ENCODE measurements at regions not wholly inside any gene's neighbourhood (a gene's known extent, or its start where the extent isn't known, plus 50 kb on each side); places are given as distances from the start of the nearest gene placed in this dataset.

DNA sequence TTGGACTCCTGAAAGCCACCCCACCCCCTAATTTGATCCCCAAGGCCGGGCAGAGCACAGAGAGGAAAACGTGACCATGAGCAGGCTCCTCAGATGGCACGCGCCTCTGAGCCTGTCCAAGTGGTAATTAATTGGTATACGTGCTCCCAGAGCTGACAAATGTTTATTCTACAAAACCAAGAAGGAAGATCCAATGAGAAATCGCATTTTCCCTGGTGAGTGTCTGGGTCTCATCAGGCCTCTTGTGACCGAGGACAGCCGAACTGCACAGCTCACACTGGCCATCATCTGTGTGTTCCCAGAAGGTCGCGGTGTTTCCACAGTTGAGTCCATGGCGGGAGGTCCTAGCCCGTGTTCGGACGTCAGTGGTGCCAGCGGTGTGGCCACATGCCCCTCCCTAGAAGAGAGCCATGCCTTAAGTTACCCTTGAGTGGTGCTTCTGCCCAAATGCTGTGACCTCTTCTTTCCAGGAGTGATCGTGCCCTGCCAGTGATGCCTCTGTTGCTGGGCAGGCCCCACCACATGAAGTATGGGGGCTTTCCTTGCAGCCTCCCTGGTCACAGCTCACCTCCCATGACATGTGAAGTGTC is 317.5 kb upstream of the RTL1 start:
- DNase-seq = no peak

DNA sequence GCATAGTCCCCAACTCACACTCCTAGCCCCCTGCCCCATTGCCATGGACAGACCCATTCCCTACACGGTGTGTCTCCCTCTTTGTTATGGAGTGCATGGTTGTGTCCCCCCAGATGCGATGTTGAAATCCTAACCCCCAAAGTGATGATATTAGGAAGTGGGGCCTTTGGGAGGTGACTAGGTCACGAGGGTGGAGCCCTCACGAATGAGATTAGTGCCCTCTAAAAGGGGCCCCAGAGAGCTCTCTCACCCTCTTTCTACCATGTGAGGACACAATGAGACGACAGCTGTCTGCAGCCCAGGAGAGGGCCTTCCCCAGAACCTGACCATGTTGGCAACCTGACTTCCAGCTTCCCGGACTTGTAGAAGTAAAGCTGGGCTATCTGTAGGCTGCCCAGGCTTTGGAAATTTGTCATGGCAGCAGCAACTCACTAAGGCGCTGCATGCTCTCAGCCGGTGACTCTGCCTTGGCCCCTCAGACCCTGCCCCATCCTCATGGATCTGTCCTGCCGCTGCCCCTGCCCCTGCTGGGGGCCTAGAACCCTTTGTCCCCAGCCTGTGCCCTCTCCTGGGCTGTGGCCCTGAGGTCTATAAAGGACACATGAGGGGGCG is 318.1 kb upstream of the RTL1 start:
- no peak for DNase-seq

DNA sequence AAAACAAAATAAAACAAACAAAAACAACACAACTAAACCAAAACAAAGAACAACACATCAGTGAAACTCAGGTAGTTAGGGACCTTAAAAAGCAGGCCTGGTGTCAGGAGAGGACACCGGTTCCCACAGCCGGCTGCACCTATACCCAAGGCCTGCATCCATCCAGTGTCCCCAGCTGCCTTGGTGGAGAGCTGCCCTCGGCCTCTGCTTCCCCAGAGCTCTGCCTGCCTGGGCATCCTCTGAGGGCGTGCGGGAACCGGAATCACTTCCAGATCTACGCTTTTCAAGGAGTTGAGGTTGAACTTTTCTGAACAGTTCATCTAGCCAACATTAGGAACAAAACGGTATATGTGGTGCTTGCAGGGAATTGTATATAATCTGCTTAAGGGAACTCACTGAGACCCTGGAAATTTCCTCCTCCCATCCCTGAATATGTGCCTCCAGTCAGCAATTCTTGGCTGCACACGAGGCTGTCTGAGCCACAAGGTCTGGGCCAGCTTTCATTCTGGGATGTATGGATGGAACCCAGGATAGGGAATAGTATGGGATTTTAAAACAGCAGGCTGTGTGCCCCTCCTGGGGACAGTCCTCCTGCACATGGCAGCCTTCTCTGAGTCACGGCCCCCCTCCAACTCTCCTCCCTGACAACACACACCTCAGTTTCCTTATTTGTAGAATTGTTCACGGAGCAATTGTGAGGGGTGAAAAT is 319.0 kb upstream of the RTL1 start:
- DNase-seq = no peak

DNA sequence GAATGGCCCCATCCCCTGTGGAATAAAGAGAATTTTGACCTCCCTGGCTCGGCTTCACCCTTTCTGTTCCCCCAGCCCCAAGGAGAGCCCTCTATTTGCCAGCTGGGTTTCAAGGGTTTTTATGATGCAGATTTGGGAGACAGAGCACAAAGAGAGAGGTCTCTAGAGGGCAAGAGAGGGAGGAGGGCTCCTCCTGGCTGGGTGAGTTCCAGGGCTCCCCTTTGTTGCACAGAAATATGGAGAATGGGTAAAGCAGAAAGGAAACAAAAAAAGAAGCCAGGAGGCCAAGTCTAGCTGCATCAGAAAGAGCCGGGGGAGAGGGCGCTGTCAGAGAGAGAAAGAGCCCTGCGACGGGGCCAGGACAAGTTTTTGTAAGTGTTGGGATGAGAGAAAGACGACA is 319.6 kb upstream of the RTL1 start:
- DNase-seq = no peak

DNA sequence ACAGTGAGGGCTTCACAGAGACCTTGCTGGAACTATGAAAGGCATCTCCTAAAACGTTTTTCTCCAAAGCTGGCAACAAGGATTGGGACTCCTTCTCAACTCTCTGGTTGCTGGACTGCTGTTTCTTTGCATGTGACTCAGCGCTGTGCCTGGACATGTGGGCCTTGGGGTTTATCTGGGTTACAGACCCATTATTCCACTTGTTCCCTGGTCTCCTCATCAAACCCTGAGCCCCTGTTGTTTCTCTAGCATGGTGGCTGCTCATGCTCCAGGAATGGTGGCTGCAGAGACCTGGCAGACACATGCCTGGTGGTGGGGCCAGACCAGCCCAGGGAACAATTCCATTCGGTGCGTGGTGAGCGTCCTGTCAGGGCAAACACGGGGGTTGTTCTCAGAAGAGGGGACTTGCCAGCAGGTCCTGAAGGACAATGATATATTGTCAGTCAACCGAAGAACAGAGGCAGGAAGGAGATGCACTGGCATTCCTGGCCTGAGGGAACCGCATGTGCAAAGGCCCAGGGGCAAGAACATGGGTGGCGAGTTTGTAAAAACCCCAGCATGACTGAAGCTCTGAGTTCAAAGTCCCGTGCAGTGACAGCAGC is 320.1 kb upstream of the RTL1 start:
- DNase-seq = no peak

DNA sequence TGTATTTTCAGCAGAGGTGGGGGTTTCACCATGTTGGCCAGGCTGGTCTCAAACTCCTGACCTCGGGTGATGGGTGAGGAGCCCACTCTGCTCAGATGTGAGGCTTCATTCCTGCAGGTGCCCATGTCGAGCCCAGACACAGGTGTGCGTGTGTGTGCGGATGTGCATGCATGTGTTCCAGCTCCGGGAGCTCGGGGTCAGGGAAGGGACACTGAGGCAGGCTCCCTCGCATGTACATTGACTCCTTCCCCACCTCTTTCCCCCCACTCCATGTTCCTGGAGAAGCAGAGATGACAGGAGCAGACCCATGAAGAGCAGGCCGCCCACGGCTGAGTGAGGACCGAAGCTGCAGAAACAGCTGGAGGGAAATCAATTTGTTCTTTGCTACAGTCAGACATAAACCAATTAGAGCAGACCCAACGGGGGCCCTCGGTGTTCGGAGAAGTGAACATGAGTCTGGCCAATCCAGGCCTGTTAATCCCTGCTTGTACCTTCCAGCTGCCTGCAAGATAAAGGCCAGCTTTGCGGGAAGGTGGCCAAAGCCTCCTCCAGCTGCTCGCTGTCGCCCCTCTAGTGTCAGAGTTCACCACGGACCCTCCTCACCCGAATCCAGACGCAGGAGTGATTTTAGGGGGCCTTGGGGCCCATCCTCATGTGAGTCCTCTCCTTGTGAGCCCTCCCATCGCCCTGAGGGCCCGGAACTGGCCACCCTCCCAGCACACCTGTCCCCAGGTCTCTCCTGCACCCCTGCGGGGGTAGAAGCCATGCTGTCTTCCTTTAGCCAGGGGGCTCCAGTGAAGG is 321.0 kb upstream of the RTL1 start:
- DNase-seq = no peak

DNA sequence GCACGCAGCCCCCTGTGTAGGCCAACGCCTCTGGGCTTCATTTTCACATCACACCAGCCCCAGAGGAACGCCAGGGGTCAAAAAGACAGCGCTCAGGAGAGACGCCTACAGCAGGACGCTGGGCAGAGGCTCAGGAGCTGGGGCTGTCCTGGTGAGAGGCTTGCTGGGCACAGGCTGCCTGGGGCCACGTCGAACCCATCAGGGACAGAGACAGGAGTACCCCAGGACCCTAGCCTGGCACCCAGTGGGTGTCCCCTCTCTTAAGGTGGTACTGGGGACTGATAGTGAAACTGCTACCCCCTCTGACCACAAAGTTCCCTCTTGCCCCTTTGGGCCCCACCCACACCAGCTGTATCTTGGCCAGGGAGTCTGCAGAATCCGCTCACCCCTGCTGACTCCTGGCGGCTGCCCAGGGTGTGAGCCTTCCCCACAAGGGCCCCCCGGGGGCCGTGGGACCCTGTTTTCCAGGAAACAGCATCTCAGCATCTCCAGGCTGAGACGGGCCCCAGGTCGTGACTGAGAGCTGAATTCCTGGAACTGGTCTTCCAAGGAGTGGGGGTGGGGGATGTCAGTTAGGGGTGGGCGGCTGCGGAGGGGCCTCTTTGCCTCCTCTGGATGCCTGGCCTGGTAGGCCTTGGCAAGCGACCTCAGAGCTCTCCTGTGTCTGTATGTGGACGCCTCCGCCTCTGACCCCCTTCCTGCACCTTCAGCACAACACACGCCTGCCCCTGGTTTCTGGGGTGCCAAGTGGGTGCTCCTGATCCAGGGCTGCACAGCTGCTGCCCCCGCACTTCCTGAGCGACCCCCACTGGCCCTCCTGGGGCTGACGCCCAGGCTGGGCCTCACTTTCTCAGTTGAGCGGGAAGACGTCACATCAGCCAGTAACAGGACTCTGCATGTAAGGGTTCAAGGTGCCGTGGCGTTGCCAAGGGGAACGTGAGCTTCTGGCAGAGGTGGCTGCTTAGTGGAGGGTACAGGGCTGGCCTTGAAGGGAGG is 321.9 kb upstream of the RTL1 start:
- no peak for DNase-seq

DNA sequence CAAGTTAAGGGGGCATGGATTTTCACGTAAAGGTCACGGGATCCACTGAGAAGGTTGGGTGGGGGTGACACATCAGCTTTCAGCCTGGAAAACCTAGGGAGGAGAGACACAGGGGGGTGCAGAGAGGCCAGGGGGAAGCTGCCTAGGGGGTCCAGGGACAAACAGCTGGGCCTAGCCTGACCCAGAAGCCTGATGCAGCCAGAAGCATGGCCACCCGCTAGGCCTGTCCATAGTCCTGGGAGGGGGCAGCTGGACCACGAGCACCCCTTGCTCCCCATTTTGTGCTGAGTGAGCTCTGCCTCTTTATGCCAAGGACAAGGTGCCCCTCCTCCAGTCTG is 322.7 kb upstream of the RTL1 start:
- DNase-seq = no peak

DNA sequence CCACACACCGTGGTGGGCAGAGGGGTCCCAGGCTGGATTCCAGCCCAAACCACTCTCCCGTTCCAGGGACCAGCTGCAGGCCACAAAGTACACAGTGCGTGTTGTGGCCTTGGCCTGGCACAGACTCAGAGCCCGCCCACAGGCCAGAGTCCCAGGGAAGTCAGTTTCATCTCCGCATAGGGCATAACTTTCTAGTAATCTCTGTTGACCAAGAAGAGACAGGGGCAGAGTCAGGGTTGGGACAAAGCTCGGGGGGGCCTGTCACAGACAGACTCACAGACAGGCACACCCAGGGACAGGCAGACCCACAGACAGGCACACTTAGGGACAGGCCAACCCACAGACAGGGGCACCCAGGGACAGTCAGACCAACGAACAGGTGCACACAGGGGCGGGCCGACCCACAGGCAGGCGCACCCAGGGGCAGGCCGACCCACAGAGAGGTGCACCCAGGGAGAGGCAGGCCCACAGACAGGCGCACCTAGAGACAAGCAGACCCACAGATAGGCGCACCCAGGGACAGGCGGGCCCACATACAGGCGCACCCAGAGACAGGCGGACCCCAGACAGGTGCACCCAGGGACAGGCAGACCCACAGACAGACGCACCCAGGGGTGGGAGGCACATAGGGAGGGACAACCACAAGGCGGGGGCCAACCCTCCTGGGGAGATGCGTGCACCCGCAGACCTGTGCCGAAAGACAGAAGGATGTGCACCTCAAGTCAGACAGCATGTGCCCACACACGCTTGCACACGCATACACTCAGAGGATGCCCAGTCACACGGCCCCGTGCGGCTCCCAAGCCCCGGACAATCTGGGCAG is 323.3 kb upstream of the RTL1 start:
- DNase-seq = no peak

DNA sequence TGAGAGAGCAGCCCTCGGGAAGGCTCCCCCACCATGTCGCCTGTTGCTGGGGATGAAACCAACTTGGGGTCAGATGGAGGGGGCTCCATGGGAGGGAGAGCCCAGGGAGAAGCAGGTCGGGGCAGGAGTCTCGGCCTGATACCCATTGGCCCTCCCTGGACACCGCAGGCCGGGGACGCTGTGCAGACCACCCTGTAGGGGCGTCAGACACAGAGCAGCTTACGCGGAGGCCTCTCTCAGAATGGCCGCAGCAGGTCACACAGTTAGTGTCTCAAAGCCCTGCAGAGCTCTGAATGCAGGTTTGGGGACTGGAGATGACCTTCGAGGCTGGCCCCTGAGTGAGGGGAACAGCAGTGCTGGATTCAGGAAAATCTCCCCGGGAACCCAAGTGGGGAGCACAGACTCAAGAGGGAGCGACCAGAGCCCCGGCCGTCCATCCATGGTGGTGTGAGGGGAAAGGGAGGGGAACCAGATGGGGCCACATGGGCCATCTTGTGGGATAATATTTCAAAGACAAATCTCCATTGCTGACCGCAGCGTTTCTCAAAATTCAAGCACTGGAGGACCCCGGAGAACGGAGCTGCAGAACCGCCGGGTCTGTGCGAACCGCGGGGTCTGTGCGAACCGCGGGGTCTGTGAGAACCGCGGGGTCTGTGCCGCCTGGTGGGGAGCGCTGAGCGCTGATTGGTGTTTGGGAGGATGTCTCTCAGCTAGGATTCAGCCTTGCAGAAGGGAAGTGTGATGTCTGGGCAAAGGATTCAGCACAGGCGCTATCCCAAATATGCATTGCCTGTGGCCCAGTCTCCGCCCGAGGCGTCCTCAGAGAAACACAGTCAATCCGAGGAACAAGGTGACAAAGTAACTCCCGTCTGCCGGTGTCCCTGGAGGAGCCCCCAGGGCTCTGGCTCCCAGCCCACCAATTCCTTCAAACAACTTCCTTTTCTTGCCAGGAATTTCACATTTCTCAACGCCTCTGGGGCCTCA is 324.4 kb upstream of the RTL1 start:
- DNase-seq = no peak

DNA sequence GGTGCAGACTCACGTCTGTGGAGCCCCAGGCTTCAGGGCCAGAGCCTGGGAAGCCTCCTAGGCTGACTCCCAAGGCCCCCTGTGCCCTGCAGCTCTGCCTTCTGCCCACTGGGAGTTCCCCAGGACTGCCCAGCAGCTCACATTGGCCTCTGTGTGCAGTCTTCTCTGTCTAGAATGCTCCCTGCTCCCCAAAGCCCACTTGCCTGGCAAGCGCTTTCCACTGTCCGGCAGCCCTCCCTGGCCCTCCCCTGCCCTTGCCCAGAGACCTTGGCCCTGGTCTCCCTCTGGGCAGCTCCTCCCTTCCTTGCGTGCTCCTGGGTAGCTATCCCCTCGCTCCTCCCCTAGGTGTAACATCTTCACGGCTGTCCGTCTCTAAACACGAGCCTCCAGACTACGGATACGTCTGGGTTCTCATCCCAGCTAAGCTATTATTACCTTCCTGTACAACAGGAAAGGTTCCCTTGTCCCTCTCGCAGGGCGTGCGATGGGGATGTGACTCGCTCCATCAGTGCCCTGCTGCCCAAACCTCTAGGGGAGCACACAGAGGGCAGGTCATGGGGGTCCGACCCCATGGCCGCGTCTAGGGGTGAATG is 325.5 kb upstream of the RTL1 start:
- DNase-seq = no peak

DNA sequence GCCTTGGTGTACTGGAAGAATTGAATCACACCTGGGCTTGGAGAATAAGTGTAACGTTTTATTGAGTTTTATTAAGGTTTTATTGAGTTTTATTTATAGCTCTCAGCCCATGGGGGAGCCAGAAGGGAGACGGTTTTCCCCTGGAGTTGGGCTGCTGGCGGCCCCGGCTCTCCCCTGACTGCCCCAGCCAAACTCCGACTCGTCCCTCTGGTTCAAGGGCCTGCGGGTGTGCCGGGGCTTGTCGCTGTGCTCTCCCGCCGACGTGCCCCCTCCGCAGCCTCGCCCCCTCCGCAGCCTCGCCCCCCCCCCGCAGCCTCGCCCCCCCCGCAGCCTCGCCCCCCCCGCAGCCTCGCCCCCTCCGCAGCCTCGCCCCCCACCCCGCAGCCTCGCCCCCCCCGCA is 326.1 kb upstream of the RTL1 start:
- no peak for DNase-seq

DNA sequence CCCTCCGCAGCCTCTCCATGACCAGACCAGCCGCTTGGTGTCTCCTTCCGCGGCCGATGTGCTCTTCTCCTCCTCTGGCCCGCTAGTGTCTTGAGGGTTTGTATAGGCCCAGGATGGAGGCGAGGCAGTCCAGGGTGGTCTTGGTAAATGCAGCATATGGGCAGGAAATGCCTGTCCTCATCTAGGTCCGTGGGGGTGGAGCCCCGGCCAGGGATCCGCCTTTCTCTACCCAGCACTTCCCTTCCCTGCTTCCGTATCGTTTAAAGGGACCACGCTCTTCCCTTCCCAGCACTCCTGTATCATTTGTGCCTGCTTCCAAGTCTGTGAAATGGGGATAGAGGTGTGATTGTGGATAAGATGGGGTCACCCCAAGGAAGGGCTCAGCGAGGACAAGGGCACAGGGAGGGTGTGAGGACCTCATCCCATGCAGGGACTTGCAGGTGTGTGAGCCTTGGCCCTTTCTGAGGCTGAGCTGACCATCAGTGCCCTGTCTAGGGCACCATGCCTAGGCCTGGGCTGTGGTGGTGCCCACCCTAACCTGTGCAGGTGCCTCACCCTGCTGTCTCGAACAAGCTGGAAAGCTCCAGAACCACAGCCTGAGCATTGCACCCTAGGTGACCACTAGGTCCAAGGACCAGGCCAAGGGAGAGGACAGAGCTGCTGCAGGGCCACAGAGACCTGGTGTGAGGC is 326.8 kb upstream of the RTL1 start:
- no peak for DNase-seq

DNA sequence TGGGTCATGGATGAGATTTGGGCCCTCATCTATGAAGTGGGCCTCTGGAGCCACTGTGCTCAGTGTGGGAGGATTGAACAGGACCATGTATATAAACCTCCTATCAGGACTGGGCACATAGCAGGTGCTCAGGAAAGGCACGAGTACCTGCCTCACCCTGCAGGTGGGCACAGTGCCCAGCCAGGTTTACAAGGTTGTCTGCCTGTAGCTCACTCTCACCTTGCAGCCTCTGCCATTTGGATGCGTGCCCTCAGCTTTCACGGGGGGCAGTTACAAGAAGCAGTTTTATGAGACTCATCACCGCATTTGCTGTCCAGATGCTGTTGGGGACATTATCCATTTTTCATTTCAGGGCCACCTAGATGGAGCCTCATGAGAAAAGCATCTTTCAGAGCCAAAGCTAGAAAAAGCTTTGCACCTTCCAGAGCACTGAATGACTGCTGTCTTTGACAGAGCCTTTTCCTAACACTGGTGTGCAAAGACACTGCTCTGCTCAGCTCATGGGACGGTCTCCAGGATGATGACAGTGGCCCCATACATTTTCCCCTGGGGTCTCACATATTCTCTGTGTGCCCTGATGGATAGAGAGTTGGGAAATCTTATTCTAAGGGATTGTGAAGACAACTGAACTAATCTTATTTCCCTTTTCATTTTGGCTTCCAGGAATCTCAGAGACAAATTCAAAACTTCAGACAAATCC is 327.5 kb upstream of the RTL1 start:
- DNase-seq = no peak

DNA sequence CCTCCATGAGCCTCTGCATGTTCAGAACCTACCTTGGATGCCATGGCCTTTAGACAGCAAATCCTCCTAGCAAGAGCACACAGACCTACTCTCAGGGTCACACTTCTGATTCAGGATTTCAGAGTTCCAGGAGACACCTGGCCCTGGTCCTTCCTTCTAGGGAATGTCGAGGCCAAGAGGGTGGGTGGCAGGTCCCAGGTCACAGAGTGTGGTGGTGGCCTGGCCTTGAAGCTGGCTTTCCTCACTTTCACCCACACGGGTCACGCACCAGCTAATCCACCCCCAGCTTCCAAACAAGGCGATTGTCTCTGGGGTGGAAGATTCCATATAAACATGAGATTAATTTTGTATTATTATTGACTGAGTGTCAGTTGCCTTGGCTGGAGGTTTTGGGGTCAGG is 328.3 kb upstream of the RTL1 start:
- DNase-seq = no peak

DNA sequence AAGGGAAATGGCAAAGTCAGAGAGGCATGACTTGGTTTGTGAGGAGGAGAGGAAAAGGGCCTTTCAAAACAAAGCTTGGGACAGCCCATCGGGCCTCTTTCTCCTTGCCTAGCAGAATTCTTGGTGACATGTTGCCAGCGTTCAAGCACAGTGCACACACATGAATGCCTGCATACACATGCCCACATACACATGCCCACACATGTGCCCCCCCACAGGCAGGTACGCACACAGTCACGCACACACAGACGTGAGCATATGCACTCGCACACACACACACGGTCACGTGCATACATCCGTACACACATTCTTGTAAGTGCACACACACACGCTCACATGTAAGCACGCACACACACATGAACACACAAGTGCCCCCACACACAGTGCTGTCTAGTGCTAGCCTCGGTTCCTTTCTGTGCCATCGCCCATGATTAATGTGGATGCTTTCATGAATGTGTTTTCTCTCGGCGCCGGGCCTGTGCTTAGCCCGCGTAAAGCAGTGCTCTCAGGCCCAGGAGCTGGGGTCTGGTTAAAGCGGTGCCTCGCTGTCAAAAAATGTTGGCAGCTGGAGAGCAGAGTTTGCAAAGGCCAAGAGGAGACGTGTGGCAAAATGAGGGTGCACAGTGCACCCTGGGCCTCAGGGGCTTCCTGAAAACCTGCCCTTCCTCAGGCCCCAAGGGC is 328.8 kb upstream of the DIO3 start:
- no peak for DNase-seq

DNA sequence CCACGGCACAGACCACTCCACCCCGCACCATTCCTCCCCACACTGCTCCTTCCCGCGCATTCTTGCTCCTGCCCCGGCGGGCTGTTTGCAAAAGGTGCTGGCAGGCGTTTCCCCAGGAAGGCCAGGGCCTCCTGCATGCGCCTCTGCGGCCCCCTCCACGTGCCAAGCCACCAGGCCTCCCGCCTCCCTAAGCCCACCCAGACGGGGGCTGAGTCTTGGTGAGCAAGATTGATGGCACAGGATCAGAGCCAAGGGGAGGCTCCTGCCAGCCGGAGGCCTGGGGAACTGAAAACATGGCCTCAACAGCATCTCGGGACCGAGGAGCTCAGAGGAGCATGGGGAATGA is 328.3 kb upstream of the DIO3 start:
- no peak for DNase-seq

DNA sequence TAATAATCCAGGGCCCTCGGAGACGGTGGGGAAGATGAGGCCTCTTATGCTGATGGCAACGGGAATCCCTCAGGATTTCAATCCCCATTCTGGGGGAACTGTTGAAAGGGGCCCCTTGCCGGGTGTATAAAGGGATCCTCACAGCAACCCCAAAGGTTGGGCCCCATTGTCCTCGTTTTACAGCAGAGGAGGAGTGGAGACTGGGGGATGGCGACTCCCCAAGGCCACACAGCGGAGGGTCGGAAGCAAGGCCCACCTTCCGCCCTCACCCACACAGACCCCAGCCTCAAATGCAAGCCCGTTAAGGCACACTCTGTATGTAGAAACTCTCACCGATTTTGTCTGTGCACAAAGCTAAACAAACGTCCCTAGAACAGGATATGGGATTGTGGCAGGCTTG is 327.9 kb upstream of the DIO3 start:
- DNase-seq = no peak
